ENCODE measurements at regions not wholly inside any gene's neighbourhood (a gene's known extent, or its start where the extent isn't known, plus 50 kb on each side); places are given as distances from the start of the nearest gene placed in this dataset.
A peak's percentile ranks its signal among the peaks of the same experiment; 100 is the strongest.

DNA sequence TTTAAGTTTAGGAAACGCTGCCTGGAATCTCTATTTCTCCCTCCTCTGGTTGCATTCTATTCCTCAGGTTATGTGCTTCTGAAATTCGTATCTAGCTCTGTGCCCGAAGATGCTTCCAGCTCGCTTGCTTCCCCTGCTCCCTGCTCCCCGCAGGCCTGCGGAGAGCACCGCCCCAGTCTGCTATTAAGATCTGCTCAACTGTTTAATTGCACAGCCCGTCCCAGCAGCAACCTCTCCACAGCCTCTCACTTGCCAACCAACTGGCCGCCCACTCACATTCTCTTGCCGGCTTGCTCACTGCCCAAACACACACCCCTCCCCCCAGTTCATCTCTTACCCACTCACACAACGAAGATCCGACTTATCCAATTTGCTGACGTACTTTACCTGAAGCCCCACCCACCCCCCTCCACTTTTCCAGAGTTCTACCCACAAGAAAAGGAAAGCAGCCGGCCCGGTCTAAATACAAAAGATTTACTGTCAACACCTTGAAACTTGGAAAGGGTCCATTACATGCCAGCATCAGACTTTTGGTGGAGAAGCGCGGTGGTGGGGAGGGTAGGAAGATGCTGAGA is 167.3 kb upstream of the KLF14 start:
- Histone ChIP-seq H3K4me2 (ENCODE audit: low read length) (peak overlapping the region; percentile 63), H3K27me3 (ENCODE audit: insufficient read depth, low read length) (no peaks in the 10 kb centered on the region), H3K27ac (ENCODE audit: low read depth, low read length) (peak overlapping the region; percentile 99), H3K36me3 (ENCODE audit: control insufficient read depth in 1 of 2, insufficient read depth in 2 of 2, low read length in 2 of 2) (peaks cover 0 to 64% of the 10 kb centered on the region in 2 experiments; a peak in 2 of 4 replicates), H3K9me2 (ENCODE audit: insufficient read depth) (no peaks in the 10 kb centered on the region), H3K9ac (ENCODE audit: low read length) (peak overlapping the region; percentile 69), H2AFZ (ENCODE audit: low read depth, low read length, poor library complexity, severe bottlenecking) (no peak overlapping the region), H3K4me3 (replicated peaks in 1 of 2; ENCODE audit: low read depth in 1 of 2, low read length in 2 of 2) (no peak overlapping the region), H3K79me2 (ENCODE audit: insufficient read depth, low read length) (peaks cover 99% of the 10 kb centered on the region), H3K9me3 (ENCODE audit: control insufficient read depth in 1 of 2, insufficient read depth in 1 of 2, low read depth in 1 of 2, low read length in 2 of 2) (no peaks in the 10 kb centered on the region), H3K4me1 (ENCODE audit: control insufficient read depth in 1 of 2, insufficient read depth in 2 of 2, low read length in 2 of 2) (peaks cover 96 to 100% of the 10 kb centered on the region in 2 experiments), H4K20me1 (ENCODE audit: insufficient read depth) (no peaks in the 10 kb centered on the region)
- ATAC-seq, result peak; percentile 43
- 0 out of 2 replicates have a peak, but pooled peaks have one; percentile 21 for TF ChIP-seq POLR2AphosphoS5 (IDR thresholded peaks at IDR 0.05; ENCODE audit: low read depth, low read length)
- peak; percentile 9 for TF ChIP-seq YY1 (IDR thresholded peaks at IDR 0.05; ENCODE audit: extremely low read depth, insufficient replicate concordance, low read depth, low read length)
- peak; percentile 24 for TF ChIP-seq POLR2A (IDR thresholded peaks at IDR 0.05; ENCODE audit: borderline replicate concordance, extremely low read depth, insufficient read depth, insufficient read length)
- no peak for TF ChIP-seq CEBPB (IDR thresholded peaks at IDR 0.05; ENCODE audit: low read depth)
- TF ChIP-seq RAD21 (IDR thresholded peaks at IDR 0.05; ENCODE audit: low read depth), result no peak
- TF ChIP-seq TCF7L2 (IDR thresholded peaks at IDR 0.05; ENCODE audit: borderline replicate concordance, extremely low read depth, insufficient read depth, insufficient read length), result peak; percentile 90
- POLR2A ChIA-PET, result no interaction called here
- intact Hi-C loops (cut with micrococcal nuclease), result loop anchor here (5.0 kb wide), 2 partner anchors 96 to 286 kb away; no protein-coding TSS in a partner anchor
- BruUV-seq (replicated peaks), result no TSS peak
- DNase-seq (ENCODE audit: low read depth, low spot score), result peak; percentile 96
- RAD21 ChIA-PET (ENCODE audit: low non-redundant PET in 1 of 2, low total read pairs in 2 of 2, uncharacterized antibody in 2 of 2, unreplicated experiment in 2 of 2), result no interaction called here
- CTCF ChIA-PET, result no interaction called here

DNA sequence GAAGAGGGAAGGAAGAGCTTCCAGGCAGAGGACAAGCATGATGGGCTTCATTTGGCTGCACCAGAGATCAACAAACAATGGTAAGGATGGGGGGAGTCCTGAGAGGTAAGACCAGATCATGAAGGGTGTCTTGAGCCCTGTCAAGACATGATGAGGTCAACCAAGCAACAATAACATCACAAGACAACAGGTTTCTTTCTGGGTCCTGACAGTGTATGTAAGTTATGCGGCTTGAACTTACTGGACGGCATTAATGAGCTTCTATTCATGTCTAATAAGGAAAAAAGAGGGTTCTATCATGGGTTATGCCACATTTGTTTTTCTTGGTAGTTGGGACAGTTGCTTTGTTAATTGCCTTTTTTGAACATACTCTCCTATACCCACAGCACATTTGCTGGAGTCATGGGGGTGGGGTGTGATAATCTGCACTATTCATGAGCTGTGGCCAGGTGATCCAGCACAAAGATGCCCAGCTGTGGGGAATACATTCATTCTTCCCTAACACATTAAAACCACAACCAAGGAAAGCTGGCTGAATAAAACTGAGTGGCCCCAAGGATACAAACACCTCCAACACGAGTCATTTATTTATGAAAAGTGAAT is 168.8 kb upstream of the KLF14 start:
- H3K27me3 ChIP-seq (ENCODE audit: insufficient read depth, low read length), result no peaks in the 10 kb centered on the region
- H3K4me1 ChIP-seq (ENCODE audit: control insufficient read depth in 1 of 2, insufficient read depth in 2 of 2, low read length in 2 of 2), result peaks cover 96 to 100% of the 10 kb centered on the region in 2 experiments
- BruUV-seq (replicated peaks), result no TSS peak
- intact Hi-C loops (cut with micrococcal nuclease), result loop anchor here (1.0 to 5.0 kb wide), 3 partner anchors 9 to 284 kb away; no protein-coding TSS in a partner anchor
- H3K4me2 ChIP-seq (ENCODE audit: low read length), result peak overlapping the region; percentile 63
- ChIA-PET POLR2A (interaction anchor here (0.6 to 14.3 kb wide), 9 partner anchors 9 to 137 kb away, joined by 3 to 227 read pairs (median 7); no protein-coding TSS in a partner anchor), RAD21 (ENCODE audit: low non-redundant PET in 1 of 2, low total read pairs in 2 of 2, uncharacterized antibody in 2 of 2, unreplicated experiment in 2 of 2) (no interaction called here), CTCF (interaction anchor here (1.0 to 2.2 kb wide), 2 partner anchors 57 to 80 kb away, joined by 3 to 8 read pairs; no protein-coding TSS in a partner anchor)
- H3K27ac ChIP-seq (ENCODE audit: low read depth, low read length), result peak overlapping the region; percentile 99
- H2AFZ ChIP-seq (ENCODE audit: low read depth, low read length, poor library complexity, severe bottlenecking), result no peak overlapping the region
- peaks cover 0 to 59% of the 10 kb centered on the region in 2 experiments; a peak in 2 of 4 replicates for H3K36me3 ChIP-seq (ENCODE audit: control insufficient read depth in 1 of 2, insufficient read depth in 2 of 2, low read length in 2 of 2)
- no peak overlapping the region for H3K4me3 ChIP-seq (replicated peaks in 1 of 2; ENCODE audit: low read depth in 1 of 2, low read length in 2 of 2)
- DNase-seq (ENCODE audit: low read depth, low spot score) (no peak), ATAC-seq (no peak)
- no peaks in the 10 kb centered on the region for H3K9me3 ChIP-seq (ENCODE audit: control insufficient read depth in 1 of 2, insufficient read depth in 1 of 2, low read depth in 1 of 2, low read length in 2 of 2)
- no peaks in the 10 kb centered on the region for H4K20me1 ChIP-seq (ENCODE audit: insufficient read depth)
- H3K79me2 ChIP-seq (ENCODE audit: insufficient read depth, low read length), result peaks cover 99% of the 10 kb centered on the region
- no peaks in the 10 kb centered on the region for H3K9me2 ChIP-seq (ENCODE audit: insufficient read depth)
- H3K9ac ChIP-seq (ENCODE audit: low read length), result peak overlapping the region; percentile 69
- TF ChIP-seq RAD21 (IDR thresholded peaks at IDR 0.05; ENCODE audit: low read depth) (no peak), EZH2 (IDR thresholded peaks at IDR 0.05) (no peak), CEBPB (IDR thresholded peaks at IDR 0.05; ENCODE audit: low read depth) (no peak), ZNF274 (IDR thresholded peaks at IDR 0.05; ENCODE audit: low read depth, low read length) (no peak), ZFX (IDR thresholded peaks at IDR 0.05) (no peak), YY1 (IDR thresholded peaks at IDR 0.05; ENCODE audit: extremely low read depth, insufficient replicate concordance, low read depth, low read length) (no peak), ELF1 (IDR thresholded peaks at IDR 0.05; ENCODE audit: borderline replicate concordance, low read depth) (no peak), POLR2AphosphoS5 (IDR thresholded peaks at IDR 0.05; ENCODE audit: low read depth, low read length) (no peak; the same call in 1 of the 2 replicates), SP1 (IDR thresholded peaks at IDR 0.05; ENCODE audit: low read depth) (no peak), EZH2phosphoT487 (IDR thresholded peaks at IDR 0.05; ENCODE audit: borderline replicate concordance) (no peak), TCF7L2 (IDR thresholded peaks at IDR 0.05; ENCODE audit: borderline replicate concordance, extremely low read depth, insufficient read depth, insufficient read length) (no peak), FOSL1 (IDR thresholded peaks at IDR 0.05; ENCODE audit: low read depth) (no peak)
- TF ChIP-seq, protein P1, sequence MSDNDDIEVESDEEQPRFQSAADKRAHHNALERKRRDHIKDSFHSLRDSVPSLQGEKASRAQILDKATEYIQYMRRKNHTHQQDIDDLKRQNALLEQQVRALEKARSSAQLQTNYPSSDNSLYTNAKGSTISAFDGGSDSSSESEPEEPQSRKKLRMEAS (IDR thresholded peaks at IDR 0.05), result no peak
- TF ChIP-seq, protein P2, sequence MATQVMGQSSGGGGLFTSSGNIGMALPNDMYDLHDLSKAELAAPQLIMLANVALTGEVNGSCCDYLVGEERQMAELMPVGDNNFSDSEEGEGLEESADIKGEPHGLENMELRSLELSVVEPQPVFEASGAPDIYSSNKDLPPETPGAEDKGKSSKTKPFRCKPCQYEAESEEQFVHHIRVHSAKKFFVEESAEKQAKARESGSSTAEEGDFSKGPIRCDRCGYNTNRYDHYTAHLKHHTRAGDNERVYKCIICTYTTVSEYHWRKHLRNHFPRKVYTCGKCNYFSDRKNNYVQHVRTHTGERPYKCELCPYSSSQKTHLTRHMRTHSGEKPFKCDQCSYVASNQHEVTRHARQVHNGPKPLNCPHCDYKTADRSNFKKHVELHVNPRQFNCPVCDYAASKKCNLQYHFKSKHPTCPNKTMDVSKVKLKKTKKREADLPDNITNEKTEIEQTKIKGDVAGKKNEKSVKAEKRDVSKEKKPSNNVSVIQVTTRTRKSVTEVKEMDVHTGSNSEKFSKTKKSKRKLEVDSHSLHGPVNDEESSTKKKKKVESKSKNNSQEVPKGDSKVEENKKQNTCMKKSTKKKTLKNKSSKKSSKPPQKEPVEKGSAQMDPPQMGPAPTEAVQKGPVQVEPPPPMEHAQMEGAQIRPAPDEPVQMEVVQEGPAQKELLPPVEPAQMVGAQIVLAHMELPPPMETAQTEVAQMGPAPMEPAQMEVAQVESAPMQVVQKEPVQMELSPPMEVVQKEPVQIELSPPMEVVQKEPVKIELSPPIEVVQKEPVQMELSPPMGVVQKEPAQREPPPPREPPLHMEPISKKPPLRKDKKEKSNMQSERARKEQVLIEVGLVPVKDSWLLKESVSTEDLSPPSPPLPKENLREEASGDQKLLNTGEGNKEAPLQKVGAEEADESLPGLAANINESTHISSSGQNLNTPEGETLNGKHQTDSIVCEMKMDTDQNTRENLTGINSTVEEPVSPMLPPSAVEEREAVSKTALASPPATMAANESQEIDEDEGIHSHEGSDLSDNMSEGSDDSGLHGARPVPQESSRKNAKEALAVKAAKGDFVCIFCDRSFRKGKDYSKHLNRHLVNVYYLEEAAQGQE (IDR thresholded peaks at IDR 0.05; ENCODE audit: low read depth), result no peak
